ENCODE measurements at regions not wholly inside any gene's neighbourhood (a gene's known extent, or its start where the extent isn't known, plus 50 kb on each side); places are given as distances from the start of the nearest gene placed in this dataset.

- no peak for DNase-seq (ENCODE audit: low read depth)
These were observed 185.8 kb upstream of the SOX5 start for GRCh38 chr12:24135158-24135850.

- DNase-seq (ENCODE audit: low read depth), result no peak
These were observed 184.6 kb upstream of the SOX5 start for GRCh38 chr12:24134092-24134491.

- DNase-seq (ENCODE audit: low read depth), result no peak
These were observed 183.9 kb upstream of the SOX5 start for GRCh38 chr12:24133384-24133783.

GRCh38 chr12:24127919-24128721 is 178.7 kb upstream of the SOX5 start:
- no peak for DNase-seq (ENCODE audit: low read depth)

- DNase-seq (ENCODE audit: low read depth), result no peak
These were observed 175.8 kb upstream of the SOX5 start for GRCh38 chr12:24125280-24125679.

- DNase-seq (ENCODE audit: low read depth), result no peak
These were observed 172.4 kb upstream of the SOX5 start for GRCh38 chr12:24121911-24122310.

- no peak for DNase-seq (ENCODE audit: low read depth)
These were observed 169.2 kb upstream of the SOX5 start for GRCh38 chr12:24118668-24119067.

- DNase-seq (ENCODE audit: low read depth), result no peak
These were observed 167.1 kb upstream of the SOX5 start for GRCh38 chr12:24116548-24116947.

GRCh38 chr12:24113701-24114100 is 164.2 kb upstream of the SOX5 start:
- no peak for DNase-seq (ENCODE audit: low read depth)

GRCh38 chr12:24111616-24112015 is 162.1 kb upstream of the SOX5 start:
- no peak for DNase-seq (ENCODE audit: low read depth)

- no peak for DNase-seq (ENCODE audit: low read depth)
These were observed 161.6 kb upstream of the SOX5 start for GRCh38 chr12:24111086-24111485.

- DNase-seq (ENCODE audit: low read depth), result no peak
These were observed 160.0 kb upstream of the SOX5 start for GRCh38 chr12:24109381-24110039.

GRCh38 chr12:24102676-24103075 is 153.2 kb upstream of the SOX5 start:
- DNase-seq (ENCODE audit: low read depth), result no peak

GRCh38 chr12:24099576-24099975 is 150.1 kb upstream of the SOX5 start:
- no peak for DNase-seq (ENCODE audit: low read depth)

GRCh38 chr12:24095245-24095644 is 145.8 kb upstream of the SOX5 start:
- no peak for DNase-seq (ENCODE audit: low read depth)

- DNase-seq (ENCODE audit: low read depth), result no peak
These were observed 140.0 kb upstream of the SOX5 start for GRCh38 chr12:24089510-24089890.

GRCh38 chr12:24088751-24089509 is 139.5 kb upstream of the SOX5 start:
- no peak for DNase-seq (ENCODE audit: low read depth)

GRCh38 chr12:24087294-24087693 is 137.8 kb upstream of the SOX5 start:
- no peak for DNase-seq (ENCODE audit: low read depth)

- DNase-seq (ENCODE audit: low read depth), result no peak
These were observed 135.3 kb upstream of the SOX5 start for GRCh38 chr12:24084800-24085199.

GRCh38 chr12:24083838-24084237 is 134.4 kb upstream of the SOX5 start:
- no peak for DNase-seq (ENCODE audit: low read depth)

GRCh38 chr12:24081606-24082005 is 132.1 kb upstream of the SOX5 start:
- DNase-seq (ENCODE audit: low read depth), result no peak

GRCh38 chr12:24081092-24081529 is 131.6 kb upstream of the SOX5 start:
- DNase-seq (ENCODE audit: low read depth), result no peak
